ENCODE measurements at regions not wholly inside any gene's neighbourhood (a gene's known extent, or its start where the extent isn't known, plus 50 kb on each side); places are given as distances from the start of the nearest gene placed in this dataset.
"Not testable (repeated sequence)": the region's sequence is repeated elsewhere in the genome, so short reads cannot be mapped to it uniquely, and the experiment has no call there.

DNA sequence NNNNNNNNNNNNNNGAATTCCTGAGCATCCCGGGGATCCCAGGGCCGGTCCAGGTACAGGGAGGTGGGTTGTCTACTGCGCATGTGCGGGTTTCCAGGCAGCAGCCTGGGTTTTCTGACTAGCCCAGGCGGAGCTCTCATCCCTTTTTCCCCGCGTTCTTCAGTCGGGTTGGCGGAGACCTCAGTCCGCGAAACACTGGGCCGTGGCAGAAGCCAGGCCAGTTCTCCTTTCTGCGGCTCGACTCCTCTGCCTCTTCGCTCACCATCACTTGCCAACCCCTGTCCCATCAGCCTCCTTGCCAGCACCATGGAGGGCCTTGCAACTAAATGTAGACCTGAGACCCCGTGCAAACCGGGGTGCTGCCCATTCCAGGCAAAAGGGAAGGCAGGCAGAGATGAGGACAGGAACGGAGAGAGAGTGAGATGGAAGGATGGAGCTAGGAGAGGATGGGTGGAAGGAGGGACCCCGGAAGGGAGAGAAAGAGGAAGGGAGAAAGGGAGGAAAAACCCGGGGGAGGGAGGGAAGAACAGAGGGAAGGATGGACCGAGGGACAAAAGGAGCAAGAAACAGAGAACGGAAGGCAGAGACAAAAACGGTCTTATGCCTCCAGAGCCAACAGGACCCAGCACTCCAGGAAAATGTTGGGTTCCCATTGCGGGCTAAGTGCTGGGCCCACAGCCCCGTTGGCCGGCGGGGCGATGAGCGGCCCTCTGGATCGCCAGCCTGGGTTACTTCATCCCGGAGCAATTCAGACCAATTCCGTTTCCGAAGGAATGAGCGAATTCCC, 445.4 kb upstream of the DEFB115 start:
- ATAC-seq (ENCODE audit: poor library complexity) = peak; percentile 15

DNA sequence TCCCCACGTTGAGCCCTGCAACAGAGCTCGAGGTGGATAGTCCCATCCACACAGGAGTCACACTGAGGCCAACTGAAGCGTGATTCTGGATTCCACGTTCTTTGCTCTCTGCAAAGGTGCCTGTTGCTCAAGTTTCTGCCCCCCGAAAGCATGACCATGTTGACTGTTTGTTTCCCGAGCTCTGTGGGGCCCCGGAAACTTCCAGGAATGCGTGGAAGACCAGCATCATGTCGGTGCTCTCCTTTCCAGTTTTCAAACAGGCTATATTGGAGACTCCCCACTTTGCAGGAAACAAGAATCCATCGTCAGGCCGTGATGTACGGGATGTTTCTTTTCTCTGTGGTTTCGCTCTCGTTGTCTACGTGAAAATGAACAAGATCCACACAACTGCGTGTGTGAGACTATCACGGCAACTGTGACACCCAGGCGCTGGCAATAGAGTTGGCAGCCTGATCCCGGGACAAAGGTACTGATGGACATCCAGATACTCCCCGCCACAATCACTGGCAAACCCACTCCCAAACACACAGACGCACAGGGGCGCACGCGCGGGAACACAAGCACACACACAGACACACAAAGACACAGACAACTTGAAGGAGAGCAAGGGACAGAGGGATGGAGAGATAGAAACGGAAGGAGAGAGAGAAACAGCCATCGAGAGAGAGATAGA, 444.6 kb upstream of the DEFB115 start:
- ATAC-seq (ENCODE audit: poor library complexity) (no peak), DNase-seq (peak; percentile 44)
- intact Hi-C loops (cut with DNase I) = no loop called here

More for the DNA sequence above, 445.4 kb upstream of the DEFB115 start:
- DNase-seq = peak; percentile 64
- intact Hi-C loops (cut with DNase I) = no loop called here

DNA sequence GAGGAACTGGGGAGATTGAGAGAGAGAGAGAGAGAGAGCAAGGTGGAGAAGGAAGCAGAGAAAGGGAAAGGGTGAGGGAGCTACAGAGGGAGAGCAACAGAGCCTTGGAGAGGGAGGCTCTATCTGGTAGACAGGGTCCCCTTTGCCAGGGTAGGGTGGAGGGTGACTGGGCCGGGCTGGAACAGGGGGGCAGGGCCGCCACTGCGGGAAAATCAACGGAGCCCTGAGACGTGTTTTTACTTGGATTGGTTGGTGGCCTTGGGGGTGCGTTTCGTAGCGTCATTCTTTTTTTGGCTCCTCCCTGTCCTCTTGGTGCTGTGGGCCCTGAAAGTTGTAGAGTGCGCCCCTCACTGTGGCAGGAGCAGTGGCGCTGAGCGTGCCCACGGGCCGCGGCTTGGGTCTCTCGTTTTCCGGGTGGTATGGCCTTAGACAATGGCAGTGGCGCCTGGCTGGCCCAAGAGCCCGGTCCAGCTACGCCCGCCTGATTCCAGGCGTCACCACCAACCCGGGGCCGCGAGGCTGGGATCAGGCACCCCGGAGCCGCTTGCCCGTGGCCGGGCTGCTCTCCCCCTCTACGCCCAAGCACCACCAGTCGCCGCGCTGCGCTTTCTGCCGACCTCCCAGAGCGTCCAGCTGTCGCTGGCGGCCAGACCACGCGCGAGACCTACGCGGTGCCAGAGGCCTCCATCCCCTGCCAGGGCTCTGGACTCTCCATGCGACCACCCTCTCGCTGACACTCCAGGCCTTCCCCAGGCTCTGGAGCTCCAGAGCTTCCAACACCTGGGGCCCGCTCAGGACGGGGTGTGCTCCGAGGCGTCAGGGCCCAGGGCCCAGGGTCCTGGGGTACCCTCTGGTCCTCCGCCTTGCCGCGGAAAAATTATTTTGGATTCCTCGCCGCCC, 443.8 kb upstream of the DEFB115 start:
- not testable (repeated sequence) for ATAC-seq (ENCODE audit: poor library complexity)

DNA sequence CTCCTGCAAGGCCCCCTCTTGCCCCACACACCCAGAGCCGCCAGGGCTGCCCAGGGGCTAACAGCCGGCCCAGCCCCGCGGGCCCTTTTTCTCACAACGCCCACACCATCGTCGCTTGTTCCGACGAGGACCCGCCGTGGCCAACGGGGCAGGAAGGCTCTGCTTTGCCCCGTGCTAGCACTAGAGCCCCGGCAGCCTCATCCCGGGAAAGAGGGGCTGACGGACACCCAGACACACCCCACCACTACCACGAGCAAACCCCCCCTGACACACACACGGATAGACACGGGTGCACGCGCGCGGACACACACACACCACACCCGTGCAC, 443.2 kb upstream of the DEFB115 start:
- not testable (repeated sequence) for ATAC-seq (ENCODE audit: poor library complexity)

More for the DNA sequence above, 443.8 kb upstream of the DEFB115 start:
- peak; percentile 58 for DNase-seq
- intact Hi-C loops (cut with DNase I) = not testable (repeated sequence)

DNA sequence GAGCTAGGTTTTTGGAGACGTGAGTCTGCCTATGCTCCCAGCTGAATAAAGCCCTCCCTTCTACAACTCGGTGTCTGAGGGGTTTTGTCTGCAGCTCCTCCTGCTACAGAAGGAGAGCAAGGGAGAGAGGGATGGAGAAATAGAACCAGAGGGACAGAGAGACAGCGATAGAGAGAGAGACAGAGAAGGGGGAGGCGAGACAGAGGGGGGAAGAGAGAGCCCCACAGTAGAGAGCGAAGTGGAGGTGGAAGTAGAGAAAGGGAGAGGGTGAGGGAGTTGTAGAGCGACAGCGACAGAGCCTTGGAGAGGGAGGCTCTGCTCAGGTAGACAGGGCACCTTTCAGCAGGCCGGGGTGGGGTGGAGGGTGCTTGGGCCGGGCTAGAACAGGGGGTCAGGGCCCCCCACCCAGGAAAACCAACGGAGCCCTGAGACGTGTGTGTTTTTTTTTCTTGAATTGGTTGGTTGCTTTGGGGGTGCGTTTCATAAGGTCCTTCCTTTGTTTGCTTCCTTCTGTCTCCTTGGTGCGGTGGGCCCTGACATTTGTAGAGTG, 442.4 kb upstream of the DEFB115 start:
- intact Hi-C loops (cut with DNase I); ATAC-seq (ENCODE audit: poor library complexity): not testable (repeated sequence)
- DNase-seq = peak; percentile 45

More for the DNA sequence above, 443.2 kb upstream of the DEFB115 start:
- peak; percentile 44 for DNase-seq
- intact Hi-C loops (cut with DNase I) = not testable (repeated sequence)

DNA sequence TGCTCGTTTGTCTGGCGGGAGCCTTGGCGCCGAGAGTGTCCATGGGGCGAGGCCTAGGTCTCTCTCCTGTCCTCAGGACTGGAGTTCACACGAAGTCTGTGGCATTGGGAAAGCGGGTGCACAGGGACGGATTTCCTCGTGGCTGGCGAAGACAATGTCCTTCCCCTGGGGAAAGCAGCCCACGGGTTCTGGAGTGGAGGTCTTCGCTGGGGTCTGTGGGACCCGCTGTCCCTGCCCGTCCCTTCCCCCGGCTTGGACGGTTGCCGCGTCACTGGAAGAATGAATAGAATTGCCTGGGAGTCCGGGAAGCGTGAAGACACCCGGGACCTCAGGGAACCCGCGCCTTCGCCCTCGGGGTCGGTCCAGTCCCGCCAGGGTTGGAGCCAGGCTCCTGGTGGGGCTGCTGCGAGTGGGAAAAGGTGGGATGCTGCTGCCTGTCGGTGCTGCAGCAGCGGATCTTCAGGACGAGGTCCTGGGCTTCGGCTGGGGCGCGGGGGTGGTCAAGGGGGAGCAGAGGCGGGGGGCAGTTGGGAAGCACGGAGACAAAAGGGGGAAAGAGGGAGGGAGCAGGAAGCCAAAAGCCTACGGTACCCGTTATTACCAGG, 441.8 kb upstream of the DEFB115 start:
- no peak for DNase-seq
- intact Hi-C loops (cut with DNase I) = no loop called here

DNA sequence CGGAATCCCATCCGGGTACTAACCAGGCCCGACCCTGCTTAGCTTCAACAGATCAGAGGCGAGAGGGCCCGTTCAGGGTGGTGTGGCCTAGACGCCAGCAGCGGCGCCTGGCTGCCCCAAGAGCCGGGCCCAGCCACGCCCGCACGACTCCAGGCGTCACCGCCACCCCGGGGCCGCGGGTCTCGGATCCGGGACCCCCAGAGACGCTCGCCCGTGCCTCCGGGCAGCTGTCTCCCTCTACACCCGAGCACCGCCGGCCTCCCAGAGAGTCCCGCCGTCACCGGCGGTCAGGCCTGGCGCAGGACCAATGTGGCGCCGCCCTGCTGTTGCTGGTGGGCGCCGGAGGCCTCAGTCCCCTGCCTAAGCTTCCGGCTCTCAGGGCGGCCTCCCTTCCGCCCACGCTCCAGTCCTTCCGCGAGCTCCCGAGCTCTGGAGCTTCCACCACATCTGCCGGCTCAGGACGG, 441.2 kb upstream of the DEFB115 start:
- intact Hi-C loops (cut with DNase I) = no loop called here
- ATAC-seq (ENCODE audit: poor library complexity) = no peak
- DNase-seq = peak; percentile 56

More for the DNA sequence above, 441.8 kb upstream of the DEFB115 start:
- ATAC-seq (ENCODE audit: poor library complexity) = no peak

DNA sequence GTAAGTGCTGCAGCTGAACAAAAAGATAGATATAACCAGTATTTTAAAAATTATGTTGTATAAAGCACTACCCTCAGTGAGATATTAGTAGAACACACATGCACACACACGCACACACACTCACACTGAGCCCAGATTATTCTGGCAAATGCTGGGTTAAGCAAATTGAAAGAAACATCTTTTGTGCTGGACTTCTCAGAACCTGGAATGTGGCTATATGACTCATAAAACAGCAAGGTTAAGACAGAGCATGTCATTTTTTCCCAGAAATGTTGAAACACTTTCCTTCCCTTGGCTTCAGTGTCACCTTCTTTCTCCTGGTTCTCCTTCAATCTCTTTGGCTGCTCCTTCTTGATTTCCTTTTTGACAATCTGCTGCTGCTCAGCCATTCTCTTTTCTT, 435.8 kb upstream of the DEFB115 start:
- ATAC-seq (ENCODE audit: poor library complexity); DNase-seq; intact Hi-C loops (cut with DNase I): not testable (repeated sequence)

DNA sequence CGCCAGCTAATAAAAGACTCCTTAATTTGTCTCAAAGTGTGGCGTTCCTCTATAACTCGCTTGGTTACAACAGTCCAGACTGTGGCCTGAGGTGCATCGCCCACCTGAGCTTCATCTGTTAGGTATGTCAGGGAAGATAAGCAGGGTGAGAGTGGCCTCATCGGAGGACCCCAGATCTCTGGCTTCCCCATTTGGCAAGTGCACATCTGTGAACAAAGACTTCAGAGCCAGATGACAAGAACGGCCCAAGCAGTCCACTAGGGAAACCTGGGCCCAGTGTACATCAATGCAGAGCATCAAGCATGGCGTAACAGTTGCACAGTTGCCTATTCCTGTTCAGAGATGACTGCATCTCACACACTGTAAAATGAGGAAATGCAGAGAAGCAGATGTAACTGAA, 432.8 kb upstream of the DEFB115 start:
- intact Hi-C loops (cut with DNase I); ATAC-seq (ENCODE audit: poor library complexity); DNase-seq: not testable (repeated sequence)

DNA sequence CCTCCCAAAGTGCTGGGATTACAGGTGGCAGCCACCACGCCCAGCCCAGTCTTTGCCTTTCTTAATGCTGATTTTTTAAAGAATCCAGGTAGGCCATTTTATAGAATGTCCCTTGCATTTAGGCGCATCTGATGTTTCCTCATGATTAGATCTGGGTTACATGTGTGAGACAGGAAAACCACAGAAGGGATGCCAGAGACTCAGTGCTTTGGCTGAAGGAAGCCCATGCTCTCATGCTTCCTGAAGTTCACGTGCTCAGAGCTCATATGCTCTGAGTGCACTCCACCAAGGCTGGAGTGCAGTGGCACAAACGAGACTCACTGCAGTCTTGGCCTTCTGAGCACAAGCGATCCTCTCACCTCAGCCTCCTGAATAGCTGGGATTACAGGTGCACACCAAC, 411.5 kb upstream of the DEFB115 start:
- ATAC-seq (ENCODE audit: poor library complexity); intact Hi-C loops (cut with DNase I); DNase-seq: not testable (repeated sequence)

DNA sequence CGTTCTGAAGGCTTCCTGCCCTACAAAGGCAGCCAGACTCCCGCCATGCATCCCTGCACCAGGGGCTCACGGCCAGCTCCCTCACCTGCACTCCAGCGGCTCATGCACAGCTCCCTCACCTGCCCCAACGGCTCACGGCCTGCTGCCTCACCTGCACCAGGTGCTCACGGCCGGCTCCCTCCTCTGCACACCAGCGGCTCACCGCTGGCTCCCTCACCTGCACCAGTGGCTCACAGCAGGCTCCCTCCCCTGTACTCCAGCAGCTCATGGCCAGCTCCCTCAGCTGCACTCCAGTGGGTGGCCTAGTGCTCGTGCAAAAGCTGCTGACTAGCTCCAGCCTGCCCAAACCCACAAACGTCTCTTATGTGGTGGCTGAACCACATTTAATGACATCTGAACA, 389.2 kb upstream of the DEFB115 start:
- DNase-seq; intact Hi-C loops (cut with DNase I); ATAC-seq (ENCODE audit: poor library complexity): not testable (repeated sequence)

DNA sequence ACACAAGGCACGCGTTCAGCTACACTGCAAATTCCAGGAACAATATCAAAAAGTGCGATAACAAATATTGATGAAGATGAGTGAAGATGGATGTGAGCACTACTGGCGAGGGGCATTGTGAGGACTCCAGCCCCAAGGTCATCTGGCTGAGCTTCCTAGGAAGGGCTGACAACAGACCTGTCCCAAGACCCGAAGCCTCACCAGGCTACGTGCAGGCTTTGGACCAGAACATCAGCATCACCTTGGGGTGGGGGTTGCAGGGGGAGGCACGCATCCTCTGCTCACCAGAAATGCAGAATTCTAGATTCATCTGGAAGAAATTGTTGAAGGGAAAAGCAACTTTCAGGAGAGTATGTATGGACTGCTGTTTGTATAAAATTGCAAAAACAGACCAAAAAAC, 386.3 kb upstream of the DEFB115 start:
- ATAC-seq (ENCODE audit: poor library complexity); DNase-seq: not testable (repeated sequence)

DNA sequence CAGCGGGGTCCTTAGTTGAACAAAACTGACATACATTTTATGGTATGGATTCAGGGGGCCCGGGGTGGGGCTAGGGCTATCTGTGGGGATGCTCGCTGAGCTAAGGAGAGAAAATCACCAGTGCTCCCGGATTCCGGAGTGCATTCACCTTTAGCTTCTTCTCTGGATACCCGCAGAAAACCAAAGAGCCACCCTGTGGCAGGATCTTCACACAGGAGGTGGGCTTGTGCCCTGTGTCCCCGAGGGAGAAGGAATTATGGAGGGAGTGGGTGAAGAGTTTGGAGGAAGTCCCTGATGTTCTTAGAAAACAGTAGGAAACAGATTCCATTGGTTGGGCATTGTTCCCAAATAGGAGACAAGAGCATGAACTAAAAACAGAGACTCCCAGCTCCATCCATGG, 385.2 kb upstream of the DEFB115 start:
- ATAC-seq (ENCODE audit: poor library complexity); intact Hi-C loops (cut with DNase I); DNase-seq: not testable (repeated sequence)

More for the DNA sequence above, 386.3 kb upstream of the DEFB115 start:
- intact Hi-C loops (cut with DNase I) = not testable (repeated sequence)

DNA sequence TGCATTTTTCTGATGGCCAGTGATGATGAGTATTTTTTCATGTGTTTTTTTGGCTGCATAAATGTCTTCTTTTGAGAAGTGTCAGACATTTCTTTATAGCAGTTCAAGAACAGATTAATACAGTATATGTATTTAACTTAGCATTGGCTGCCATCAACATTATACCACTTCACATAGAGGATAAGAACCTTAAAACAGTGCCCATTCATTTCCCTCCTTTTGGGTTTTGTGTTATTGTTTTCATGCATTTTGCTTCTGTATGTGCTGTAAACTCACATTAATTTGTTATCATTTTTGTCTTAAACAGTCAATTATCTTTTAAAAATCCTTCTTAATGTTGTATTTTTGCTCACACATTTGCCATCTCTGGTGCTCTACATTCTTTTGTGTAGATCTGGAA, 381.6 kb upstream of the DEFB115 start:
- DNase-seq; intact Hi-C loops (cut with DNase I); ATAC-seq (ENCODE audit: poor library complexity): not testable (repeated sequence)

DNA sequence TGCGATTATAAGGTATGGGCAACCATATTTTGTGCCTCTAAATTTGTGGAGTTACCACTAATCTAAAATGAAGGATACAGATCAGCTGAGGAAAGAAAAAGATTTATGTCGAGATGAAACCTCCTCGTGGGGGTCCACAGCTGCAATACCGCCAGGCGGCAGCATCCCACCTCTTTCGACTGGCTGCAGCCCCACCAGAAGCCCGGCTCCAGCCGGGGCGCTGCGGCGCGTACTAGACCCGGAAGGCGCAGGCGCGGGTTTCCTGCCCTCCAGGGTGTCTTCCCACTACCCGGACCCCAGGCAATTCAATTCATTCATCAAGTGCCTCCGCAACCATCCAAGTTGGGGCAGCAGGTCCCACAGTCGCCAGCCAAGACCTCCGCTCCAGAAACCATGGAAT, 366.1 kb upstream of the DEFB115 start:
- intact Hi-C loops (cut with DNase I); DNase-seq; ATAC-seq (ENCODE audit: poor library complexity): not testable (repeated sequence)

DNA sequence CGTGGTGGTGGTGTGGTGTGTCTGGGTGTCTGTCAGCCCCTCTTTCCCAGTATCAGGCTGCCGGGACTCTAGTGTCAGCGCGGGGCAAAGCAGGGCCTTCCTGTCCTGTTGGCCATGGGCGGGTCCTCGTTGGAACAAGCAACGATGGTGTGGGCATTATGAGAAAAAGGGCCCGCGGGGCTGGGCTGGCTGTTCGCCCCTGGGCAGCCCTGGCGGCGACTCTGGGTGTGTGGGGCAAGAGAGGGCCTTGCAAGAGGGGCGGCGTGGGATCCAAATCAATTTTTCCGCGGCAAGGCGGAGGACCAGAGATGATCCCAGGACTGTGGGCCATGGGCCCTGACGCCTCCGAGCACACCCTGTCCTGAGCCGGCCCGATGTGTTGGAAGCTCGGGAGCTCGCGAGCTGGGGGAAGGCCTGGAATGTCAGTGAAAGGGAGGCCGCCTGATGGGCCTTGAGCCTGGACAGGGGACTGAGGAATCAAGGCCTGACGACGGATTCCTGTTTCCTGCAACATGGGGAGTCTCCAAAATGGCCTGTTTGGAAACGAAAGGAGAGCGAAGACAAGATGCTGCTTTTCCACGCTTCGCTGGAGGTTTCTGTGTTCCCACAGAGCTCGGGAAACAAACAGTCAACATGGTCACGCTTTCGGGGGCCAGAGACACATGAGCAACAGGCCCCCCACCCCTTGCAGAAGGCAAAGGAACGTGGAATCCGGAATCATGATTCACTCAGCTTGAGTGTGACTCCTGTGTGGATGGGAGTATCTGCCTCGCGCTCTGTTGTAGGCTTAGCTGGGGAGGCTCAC, 364.7 kb upstream of the DEFB115 start:
- no peak for ATAC-seq (ENCODE audit: poor library complexity)
- intact Hi-C loops (cut with DNase I) = no loop called here
- no peak for DNase-seq
